ENCODE measurements at regions not wholly inside any gene's neighbourhood (a gene's known extent, or its start where the extent isn't known, plus 50 kb on each side); places are given as distances from the start of the nearest gene placed in this dataset.

- no peak for TF ChIP-seq CTCF (IDR thresholded peaks at IDR 0.05)
- no peak for TF ChIP-seq ZFX (IDR thresholded peaks at IDR 0.05; ENCODE audit: borderline replicate concordance)
Observed at GRCh38 chr9:23382418-23382817, 443.6 kb downstream of the ELAVL2 start.
